ENCODE measurements at regions not wholly inside any gene's neighbourhood (a gene's known extent, or its start where the extent isn't known, plus 50 kb on each side); places are given as distances from the start of the nearest gene placed in this dataset.

- H3K27me3 Mint-ChIP-seq (ENCODE audit: low read depth): no peaks in the 10 kb centered on the region; the same call in 1 of the 2 replicates
- CTCF ChIA-PET: no interaction called here
- ATAC-seq (no peak), DNase-seq (ENCODE audit: low spot score) (no peak)
- POLR2A ChIA-PET: no interaction called here
- H3K9me3 Mint-ChIP-seq: peaks cover 39% of the 10 kb centered on the region
- no peaks in the 10 kb centered on the region for H3K36me3 Mint-ChIP-seq
- no peaks in the 10 kb centered on the region for H3K4me1 Mint-ChIP-seq
- no peak overlapping the region for H3K4me3 Mint-ChIP-seq
- TF ChIP-seq STAT6 (CRISPR knock-in tag; conservative IDR thresholded peaks at IDR 0.05; ENCODE audit: low read depth) (no peak), USF1 (CRISPR knock-in tag; IDR thresholded peaks at IDR 0.05) (no peak), GTF2I (CRISPR knock-in tag; conservative IDR thresholded peaks at IDR 0.05) (no peak), MAX (CRISPR knock-in tag; IDR thresholded peaks at IDR 0.05) (no peak), ZNF219 (CRISPR knock-in tag; IDR thresholded peaks at IDR 0.05; ENCODE audit: borderline replicate concordance) (no peak), CREM (CRISPR knock-in tag; IDR thresholded peaks at IDR 0.05) (no peak), ZNF263 (CRISPR knock-in tag; IDR thresholded peaks at IDR 0.05; ENCODE audit: low read depth) (no peak), ATF6 (CRISPR knock-in tag; IDR thresholded peaks at IDR 0.05) (no peak), TP53 (CRISPR knock-in tag; IDR thresholded peaks at IDR 0.05) (no peak), FOXP1 (CRISPR knock-in tag; IDR thresholded peaks at IDR 0.05; ENCODE audit: borderline replicate concordance) (no peak)
- no peak overlapping the region for H3K27ac Mint-ChIP-seq
These were observed 166.1 kb downstream of the MED10 start for GRCh38 chr5:6212244-6212643.

- peaks cover 18% of the 10 kb centered on the region for H3K4me1 Mint-ChIP-seq
- CTCF ChIA-PET: interaction anchor here (0.9 to 1.0 kb wide), 2 partner anchors 24 to 75 kb away, joined by 3 read pairs; no protein-coding TSS in a partner anchor
- H3K36me3 Mint-ChIP-seq: no peaks in the 10 kb centered on the region
- POLR2A ChIA-PET: no interaction called here
- ATAC-seq: no peak
- TF ChIP-seq JUN (CRISPR knock-in tag; IDR thresholded peaks at IDR 0.05): no peak
- no peak for TF ChIP-seq ZNF281 (CRISPR knock-in tag; IDR thresholded peaks at IDR 0.05)
- no peak for TF ChIP-seq GABPB1 (CRISPR knock-in tag; IDR thresholded peaks at IDR 0.05)
- TF ChIP-seq ELF4 (CRISPR knock-in tag; IDR thresholded peaks at IDR 0.05; ENCODE audit: low read depth): no peak
- no peak for TF ChIP-seq CREM (CRISPR knock-in tag; IDR thresholded peaks at IDR 0.05)
- TF ChIP-seq ZSCAN18 (CRISPR knock-in tag; IDR thresholded peaks at IDR 0.05): no peak
- TF ChIP-seq CBFB (CRISPR knock-in tag; IDR thresholded peaks at IDR 0.05; ENCODE audit: low read depth): no peak
- no peak for TF ChIP-seq MXD4 (CRISPR knock-in tag; IDR thresholded peaks at IDR 0.05; ENCODE audit: borderline replicate concordance)
- no peak for TF ChIP-seq ZBTB21 (CRISPR knock-in tag; IDR thresholded peaks at IDR 0.05; ENCODE audit: borderline replicate concordance)
- no peak for TF ChIP-seq NR3C1 (CRISPR knock-in tag; conservative IDR thresholded peaks at IDR 0.05; ENCODE audit: low read depth)
- no peak for TF ChIP-seq RORB (CRISPR knock-in tag; IDR thresholded peaks at IDR 0.05)
- no peak for TF ChIP-seq ZNF317 (CRISPR knock-in tag; IDR thresholded peaks at IDR 0.05; ENCODE audit: borderline replicate concordance, low read depth)
- TF ChIP-seq E2F4 (CRISPR knock-in tag; IDR thresholded peaks at IDR 0.05; ENCODE audit: borderline replicate concordance, low read depth): no peak
- H3K27ac Mint-ChIP-seq: no peak overlapping the region
- no peak for DNase-seq (ENCODE audit: low spot score)
- H3K27me3 Mint-ChIP-seq (ENCODE audit: low read depth): no peaks in the 10 kb centered on the region; the same call in none of the 2 replicates
- no peak overlapping the region for H3K4me3 Mint-ChIP-seq
- peaks cover 40% of the 10 kb centered on the region for H3K9me3 Mint-ChIP-seq
These were observed 171.8 kb downstream of the MED10 start for GRCh38 chr5:6206501-6206900.
